H1 (cell line): ENCODE measurements at regions not wholly inside any gene's neighbourhood (a gene's known extent, or its start where the extent isn't known, plus 50 kb on each side); places are given as distances from the start of the nearest gene placed in this dataset.

ENCODE experiments used
- CTCF ChIA-PET: fragments of 300-600 bp; sonication (Branson Sonifier 250); formaldehyde crosslinking; loops from one replicate; lab custom pipeline; 2021; ENCODE audit not compliant: partially characterized antibody; lab: Charles Lee
- POLR2A ChIA-PET: fragments of 300-600 bp; sonication (Branson Sonifier 250); formaldehyde crosslinking; loops from one replicate; lab custom pipeline; 2021; ENCODE audit warnings: inconsistent platforms; ENCODE audit not compliant: partially characterized antibody; lab: Charles Lee
- DNase-seq, 2 experiments: peaks; one replicate each; pipeline versions ENCODE4 v3.0.0 to v3.0.0-alpha.2; 2010 to 2022; ENCODE audit warnings: low spot score in 2 of 2, low read depth in 1 of 2, mixed read lengths in 1 of 2
- FAIRE-seq: peaks from 2 replicates; lab custom pipeline; 2011; peaks lifted over from hg19 to GRCh38; lab: Jason Lieb, UNC
- H2AFZ ChIP-seq: 2 replicates; pipeline ENCODE4 v1.8.1; 2012; ENCODE audit warnings: low read length, inconsistent platforms
- H2AK5ac ChIP-seq: 2 replicates; pipeline ENCODE4 v1.6.1; 2013; ENCODE audit warnings: low read depth, low read length
- H2BK120ac ChIP-seq: replicated peaks from 2 replicates; pipeline ENCODE3; 2013; ENCODE audit warnings: low read depth, low read length, inconsistent platforms
- H2BK12ac ChIP-seq: 2 replicates; pipeline ENCODE4 v1.6.1; 2013; ENCODE audit warnings: low read depth, low read length
- H2BK15ac ChIP-seq: 2 replicates; pipeline ENCODE4 v1.6.1; 2013; ENCODE audit warnings: low read length
- H2BK20ac ChIP-seq: 2 replicates; pipeline ENCODE4 v1.6.1; 2013; ENCODE audit warnings: low read length
- H2BK5ac ChIP-seq: 2 replicates; pipeline ENCODE4 v1.6.1; 2013; ENCODE audit warnings: low read depth, low read length
- H3K14ac ChIP-seq: 2 replicates; pipeline ENCODE4 v1.6.1; 2013; ENCODE audit warnings: inconsistent platforms; ENCODE audit not compliant: insufficient read length
- H3K18ac ChIP-seq: 2 replicates; pipeline ENCODE4 v1.6.1; 2013; ENCODE audit warnings: low read length; ENCODE audit errors: extremely low read depth
- H3K23ac ChIP-seq: 2 replicates; pipeline ENCODE4 v1.6.1; 2013; ENCODE audit warnings: inconsistent platforms; ENCODE audit not compliant: insufficient read length
- H3K23me2 ChIP-seq: 2 replicates; pipeline ENCODE4 v1.6.1; 2013; ENCODE audit warnings: low read depth, low read length
- H3K27ac ChIP-seq: 2 replicates; pipeline ENCODE4 v1.6.1; 2011; ENCODE audit warnings: low read depth, low read length, inconsistent platforms
- H3K27me3 ChIP-seq, 4 experiments: replicated peaks in 1 of 4; 1 replicate in 1 of 4; 2 replicates in 3 of 4; pipeline versions ENCODE4 v1.6.1 to v1.8.1; 2011 to 2013; ENCODE audit warnings: low read length in 3 of 4, mild to moderate bottlenecking in 3 of 4, inconsistent platforms in 2 of 4, mixed read lengths in 2 of 4, moderate library complexity in 1 of 4; ENCODE audit not compliant: control insufficient read depth in 3 of 4, insufficient read depth in 3 of 4; ENCODE audit errors: extremely low read depth in 1 of 4
- H3K36me3 ChIP-seq, 4 experiments: 2 replicates each; pipeline versions ENCODE4 v1.6.1 to v1.8.1; 2011 to 2013; ENCODE audit warnings: mild to moderate bottlenecking in 4 of 4, low read length in 3 of 4, moderate library complexity in 2 of 4, control low read depth in 1 of 4, inconsistent platforms in 1 of 4; ENCODE audit not compliant: insufficient read depth in 4 of 4, control insufficient read depth in 2 of 4
- H3K4ac ChIP-seq: replicated peaks from 2 replicates; pipeline ENCODE3; 2013; ENCODE audit warnings: low read length, low read depth, mixed read lengths, inconsistent platforms; ENCODE audit not compliant: insufficient read length
- H3K4me1 ChIP-seq, 4 experiments: replicated peaks in 1 of 4; 1 replicate in 1 of 4; 2 replicates in 3 of 4; pipeline versions ENCODE4 v1.6.1 to v1.8.1; 2011 to 2013; ENCODE audit warnings: low read length in 3 of 4, inconsistent platforms in 2 of 4, mixed read lengths in 1 of 4; ENCODE audit not compliant: insufficient read depth in 4 of 4, control insufficient read depth in 3 of 4
- H3K4me2 ChIP-seq, 2 experiments: 2 replicates each; pipeline versions ENCODE4 v1.6.1 to v1.8.1; 2011 to 2013; ENCODE audit warnings: low read depth in 2 of 2, low read length in 2 of 2, control low read depth in 1 of 2, inconsistent platforms in 1 of 2, mild to moderate bottlenecking in 1 of 2; ENCODE audit not compliant: insufficient read depth in 1 of 2
- H3K4me3 ChIP-seq, 4 experiments: fragments of 200-600, 300-600 bp in 1 of 4; sonication (generic), shearing (Covaris generic), sonication (Bioruptor Twin) in 1 of 4; 2 replicates each; pipeline versions ENCODE4 v1.5.1 to v1.8.1; 2011 to 2016; ENCODE audit warnings: low read length in 4 of 4, low read depth in 3 of 4, control low read depth in 2 of 4, inconsistent platforms in 2 of 4, mild to moderate bottlenecking in 2 of 4, mixed read lengths in 1 of 4, moderate library complexity in 1 of 4; ENCODE audit not compliant: insufficient read depth in 2 of 4; ENCODE audit errors: extremely low read depth in 1 of 4
- H3K56ac ChIP-seq: replicated peaks from 2 replicates; pipeline ENCODE3; 2013; ENCODE audit warnings: low read depth, mild to moderate bottlenecking, mixed read lengths, low read length, inconsistent platforms; ENCODE audit not compliant: insufficient read length
- H3K79me1 ChIP-seq: 2 replicates; pipeline ENCODE4 v1.6.1; 2013; ENCODE audit warnings: low read depth, low read length, control low read depth
- H3K79me2 ChIP-seq, 2 experiments: 2 replicates each; pipeline versions ENCODE4 v1.6.1 to v1.8.1; 2012 to 2013; ENCODE audit warnings: low read length in 2 of 2, mild to moderate bottlenecking in 2 of 2, inconsistent platforms in 1 of 2; ENCODE audit not compliant: insufficient read depth in 2 of 2, control insufficient read depth in 1 of 2
- H3K9ac ChIP-seq, 4 experiments: replicated peaks in 1 of 4; 1 replicate in 1 of 4; 2 replicates in 3 of 4; pipeline versions ENCODE4 v1.6.1 to v1.8.1; 2011 to 2013; ENCODE audit warnings: low read depth in 3 of 4, low read length in 3 of 4, control low read depth in 2 of 4, mild to moderate bottlenecking in 2 of 4, moderate library complexity in 2 of 4, inconsistent platforms in 1 of 4; ENCODE audit errors: extremely low read depth in 1 of 4
- H3K9me3 ChIP-seq, 2 experiments: 2 replicates each; pipeline versions ENCODE4 v1.6.1 to v1.8.1; 2012 to 2013; ENCODE audit warnings: mild to moderate bottlenecking in 2 of 2, moderate library complexity in 2 of 2, control low read depth in 1 of 2, inconsistent platforms in 1 of 2, low read depth in 1 of 2, low read length in 1 of 2, mixed read lengths in 1 of 2; ENCODE audit not compliant: insufficient read depth in 2 of 2
- H4K20me1 ChIP-seq, 2 experiments: replicated peaks in 1 of 2; 2 replicates each; pipeline versions ENCODE3 to v1.8.1; 2011 to 2013; ENCODE audit warnings: inconsistent platforms in 2 of 2, low read length in 2 of 2, mild to moderate bottlenecking in 1 of 2; ENCODE audit not compliant: insufficient read depth in 2 of 2, control insufficient read depth in 1 of 2
- H4K5ac ChIP-seq: 2 replicates; pipeline ENCODE4 v1.6.1; 2013; ENCODE audit warnings: low read length, low read depth, mixed read lengths, inconsistent platforms; ENCODE audit not compliant: insufficient read length
- H4K8ac ChIP-seq: 2 replicates; pipeline ENCODE4 v1.8.0; 2013; ENCODE audit warnings: mild to moderate bottlenecking, moderate library complexity, low read length, inconsistent platforms; ENCODE audit not compliant: insufficient read depth; ENCODE audit errors: extremely low read depth
- H4K91ac ChIP-seq: replicated peaks from 2 replicates; pipeline ENCODE3; 2013; ENCODE audit warnings: low read length, mixed read lengths, inconsistent platforms; ENCODE audit not compliant: insufficient read length
- BCL11A ChIP-seq, 2 experiments: IDR thresholded peaks; one replicate each; pipeline ENCODE4 v1.6.1; 2011; ENCODE audit warnings: low read depth in 2 of 2, low read length in 2 of 2, mild to moderate bottlenecking in 2 of 2
- BRCA1 ChIP-seq: IDR thresholded peaks from 2 replicates; pipeline ENCODE4 v1.6.1; 2012; ENCODE audit warnings: low read depth, low read length, improper control_type of control experiment
- CEBPB ChIP-seq: IDR thresholded peaks from 2 replicates; pipeline ENCODE4 v1.6.1; 2012; ENCODE audit warnings: low read depth, low read length
- CHD1 ChIP-seq: IDR thresholded peaks from 2 replicates; pipeline ENCODE4 v1.6.1; 2012; ENCODE audit warnings: low read depth, low read length, improper control_type of control experiment
- FOSL1 ChIP-seq: IDR thresholded peaks from 2 replicates; pipeline ENCODE4 v1.6.1; 2011; ENCODE audit warnings: mild to moderate bottlenecking, low read depth, low read length, moderate library complexity; ENCODE audit not compliant: insufficient read depth
- GTF2F1 ChIP-seq: IDR thresholded peaks from 2 replicates; pipeline ENCODE4 v1.6.1; 2012; ENCODE audit warnings: low read depth, low read length, improper control_type of control experiment, borderline replicate concordance
- KDM4A ChIP-seq: IDR thresholded peaks from one replicate; pipeline ENCODE4 v1.7.1; 2012; ENCODE audit warnings: low read depth, mild to moderate bottlenecking, moderate library complexity, low read length, inconsistent platforms; ENCODE audit not compliant: severe bottlenecking
- MAX ChIP-seq: IDR thresholded peaks from 2 replicates; pipeline ENCODE4 v1.6.1; 2012; ENCODE audit warnings: inconsistent platforms
- NANOG ChIP-seq: IDR thresholded peaks from 2 replicates; pipeline ENCODE4 v1.6.1; 2011; ENCODE audit warnings: low read length, low read depth, mild to moderate bottlenecking, inconsistent platforms; ENCODE audit not compliant: insufficient read depth, poor library complexity, severe bottlenecking
- POLR2AphosphoS5 ChIP-seq: IDR thresholded peaks from 2 replicates; pipeline ENCODE4 v1.6.1; 2011; ENCODE audit warnings: low read depth, low read length
- RNF2 ChIP-seq: fragments of 200-900, 300-1000 bp; sonication (generic); IDR thresholded peaks from 2 replicates; pipeline ENCODE4 v1.7.1; 2016; ENCODE audit warnings: borderline replicate concordance, low read depth, mild to moderate bottlenecking, antibody characterized with exemption, low read length; ENCODE audit not compliant: poor library complexity, severe bottlenecking; ENCODE audit errors: missing control alignments
- SIX5 ChIP-seq: IDR thresholded peaks from 2 replicates; pipeline ENCODE4 v1.6.1; 2011; ENCODE audit warnings: mild to moderate bottlenecking, low read depth, low read length
- SRF ChIP-seq: IDR thresholded peaks from 2 replicates; pipeline ENCODE4 v1.6.1; 2011; ENCODE audit warnings: mild to moderate bottlenecking, low read depth, low read length, moderate library complexity
- TAF7 ChIP-seq: optimal IDR thresholded peaks from 2 replicates; pipeline ENCODE3; 2011; ENCODE audit warnings: low read depth, mild to moderate bottlenecking, inconsistent platforms, low read length, moderate library complexity, borderline replicate concordance
- WGBS, 2 experiments: shearing (Covaris generic) in 1 of 2; methylation state at CpG; one replicate each; pipeline versions ENCODE4 v1.1.6 to v1.1.7; 2013 to 2015; ENCODE audit warnings: low lambda C conversion rate in 2 of 2, mixed read lengths in 2 of 2, inconsistent platforms in 1 of 2, low coverage in 1 of 2, missing lambda C conversion rate in 1 of 2; ENCODE audit not compliant: insufficient replicate concordance in 2 of 2, insufficient coverage in 1 of 2, insufficient read length in 1 of 2; ENCODE audit errors: extremely low coverage in 1 of 2, missing lambda C conversion rate in 1 of 2; 5-methylcytosine and 5-hydroxymethylcytosine counted together

GRCh38 chr17:53264730-53265129, 558.0 kb upstream of the KIF2B start:
- DNase-seq = no peak
- ChIA-PET POLR2A (no interaction called here), CTCF (no interaction called here)
- Histone ChIP-seq H2BK15ac (no peak overlapping the region), H4K91ac (no peak overlapping the region), H3K9me3 (no peaks in the 10 kb centered on the region), H3K79me1 (no peaks in the 10 kb centered on the region), H2BK12ac (no peak overlapping the region), H3K4me1 (no peaks in the 10 kb centered on the region), H3K27me3 (no peaks in the 10 kb centered on the region), H3K14ac (no peak overlapping the region), H4K5ac (no peak overlapping the region), H4K8ac (no peak overlapping the region), H3K18ac (no peak overlapping the region), H3K56ac (no peak overlapping the region), H4K20me1 (no peaks in the 10 kb centered on the region), H3K4ac (no peak overlapping the region), H2AK5ac (no peak overlapping the region), H2BK20ac (no peak overlapping the region), H3K27ac (no peak overlapping the region), H3K4me2 (no peak overlapping the region), H3K79me2 (no peaks in the 10 kb centered on the region), H3K23me2 (no peaks in the 10 kb centered on the region; the same call in 1 of the 2 replicates), H3K36me3 (no peaks in the 10 kb centered on the region), H2BK5ac (no peak overlapping the region), H2AFZ (no peak overlapping the region), H3K23ac (no peak overlapping the region), H2BK120ac (no peak overlapping the region), H3K9ac (no peak overlapping the region), H3K4me3 (no peak overlapping the region)
- no peak for FAIRE-seq
- TF ChIP-seq NANOG = no peak
- TF ChIP-seq POLR2AphosphoS5 = no peak
- TF ChIP-seq FOSL1 = no peak
- TF ChIP-seq CHD1 = no peak
- no peak for TF ChIP-seq KDM4A
- TF ChIP-seq BCL11A (IDR thresholded peaks at IDR 0.05; ENCODE audit: low read depth in 2 of 2, low read length in 2 of 2) = no peak
- no peak for TF ChIP-seq CEBPB
- TF ChIP-seq TAF7 = no peak
- TF ChIP-seq RNF2 = no peak
- TF ChIP-seq SIX5 = no peak
- TF ChIP-seq MAX = no peak
- no peak for TF ChIP-seq GTF2F1
- no peak for TF ChIP-seq BRCA1
- TF ChIP-seq SRF = no peak
- 91% methylated on average over 1 of the region's 1 CpG; no CpG with 5 or more reads in 1 of the 2 experiments for WGBS, 2 experiments
